Endothelial cell of umbilical vein (primary cell): ENCODE measurements at regions not wholly inside any gene's neighbourhood (a gene's known extent, or its start where the extent isn't known, plus 50 kb on each side); places are given as distances from the start of the nearest gene placed in this dataset.

ENCODE experiments used
- BruUV-seq: library from RNA; stranded (reverse); fragments of 400-500 nt; replicated peaks from 2 replicates; lab custom pipeline; 2021; lab: Mats Ljungman, UMichigan
- CTCF ChIA-PET: fragments of 300-600, 350-600 bp; sonication (Branson Sonifier 250); formaldehyde crosslinking; loops from one replicate; lab custom pipeline; 2021; ENCODE audit warnings: antibody characterized with exemption, inconsistent platforms; lab: Charles Lee
- POLR2A ChIA-PET: fragments of 300-600, 350-600 bp; sonication (Branson Sonifier 250); formaldehyde crosslinking; loops from one replicate; lab custom pipeline; 2021; ENCODE audit warnings: antibody characterized with exemption, inconsistent platforms; lab: Charles Lee
- DNase-seq: peaks from one replicate; pipeline ENCODE4 v3.0.0-alpha.2; 2011; ENCODE audit warnings: low read depth, low spot score
- FAIRE-seq: peaks from 2 replicates; lab custom pipeline; 2011; peaks lifted over from hg19 to GRCh38; lab: Jason Lieb, UNC
- H2AFZ ChIP-seq: 2 replicates; pipeline ENCODE4 v1.6.0; 2012; ENCODE audit warnings: low read depth, low read length, control low read depth, inconsistent platforms
- H3K27ac ChIP-seq: 2 replicates; pipeline ENCODE4 v1.5.1; 2011; ENCODE audit warnings: low read depth, mild to moderate bottlenecking, control low read depth, low read length, moderate library complexity; ENCODE audit not compliant: insufficient read depth
- H3K27me3 ChIP-seq, 2 experiments: 2 replicates each; pipeline versions ENCODE4 v1.6.0 to v1.6.1; 2011; ENCODE audit warnings: low read length in 2 of 2, mixed read lengths in 1 of 2; ENCODE audit not compliant: control insufficient read depth in 2 of 2, insufficient read depth in 2 of 2
- H3K36me3 ChIP-seq, 2 experiments: 2 replicates in 1 of 2; 3 replicates in 1 of 2; pipeline ENCODE4 v1.5.1; 2011; ENCODE audit warnings: low read length in 2 of 2, mild to moderate bottlenecking in 1 of 2, moderate library complexity in 1 of 2; ENCODE audit not compliant: control insufficient read depth in 2 of 2, insufficient read depth in 2 of 2; ENCODE audit errors: extremely low read depth in 1 of 2
- H3K4me1 ChIP-seq: 3 replicates; pipeline ENCODE4 v1.5.1; 2011; ENCODE audit warnings: mild to moderate bottlenecking, low read length; ENCODE audit not compliant: control insufficient read depth, insufficient read depth; ENCODE audit errors: extremely low read depth
- H3K4me2 ChIP-seq: 2 replicates; pipeline ENCODE4 v1.6.1; 2011; ENCODE audit warnings: low read length, control low read depth, mixed read lengths; ENCODE audit not compliant: insufficient read depth
- H3K4me3 ChIP-seq, 3 experiments: fragments of 200-600 bp in 1 of 3; sonication (generic), shearing (Covaris generic) in 1 of 3; replicated peaks in 1 of 3; 2 replicates each; pipeline ENCODE4 v1.5.1; 2011 to 2016; ENCODE audit warnings: control low read depth in 3 of 3, low read length in 3 of 3, mild to moderate bottlenecking in 2 of 3, inconsistent platforms in 1 of 3, low read depth in 1 of 3, moderate library complexity in 1 of 3; ENCODE audit not compliant: insufficient read depth in 1 of 3
- H3K79me2 ChIP-seq: 2 replicates; pipeline ENCODE4 v1.6.0; 2012; ENCODE audit warnings: low read length, inconsistent platforms; ENCODE audit not compliant: control insufficient read depth, insufficient read depth
- H3K9ac ChIP-seq: replicated peaks from 2 replicates; pipeline ENCODE3; 2011; ENCODE audit warnings: low read length, control low read depth; ENCODE audit not compliant: insufficient read depth; ENCODE audit errors: extremely low read depth
- H3K9me1 ChIP-seq: replicated peaks from 3 replicates; pipeline ENCODE4 v1.6.0; 2011; ENCODE audit warnings: mild to moderate bottlenecking, low read length; ENCODE audit not compliant: control insufficient read depth, insufficient read depth; ENCODE audit errors: extremely low read depth
- H3K9me3 ChIP-seq: replicated peaks from 2 replicates; pipeline ENCODE4 v1.5.1; 2012; ENCODE audit warnings: low read length, inconsistent platforms; ENCODE audit not compliant: control insufficient read depth, insufficient read depth
- H4K20me1 ChIP-seq: replicated peaks from 2 replicates; pipeline ENCODE3; 2011; ENCODE audit warnings: mild to moderate bottlenecking, low read length; ENCODE audit not compliant: control insufficient read depth, insufficient read depth; ENCODE audit errors: extremely low read depth
- CTCF ChIP-seq, 2 donors: IDR thresholded peaks; 1 replicate in 1 of 2; 2 replicates in 1 of 2; pipeline ENCODE4 v1.5.1; 2011; ENCODE audit warnings: low read length in 2 of 2, mild to moderate bottlenecking in 2 of 2, moderate library complexity in 2 of 2, control low read depth in 1 of 2, inconsistent platforms in 1 of 2, low read depth in 1 of 2; ENCODE audit not compliant: insufficient read depth in 1 of 2; ENCODE audit errors: extremely low read depth in 1 of 2
- EZH2 ChIP-seq: IDR thresholded peaks from 2 replicates; pipeline ENCODE4 v1.6.1; 2012; ENCODE audit warnings: borderline replicate concordance, low read depth, mild to moderate bottlenecking, moderate library complexity, low read length, inconsistent platforms; ENCODE audit not compliant: severe bottlenecking
- FOS ChIP-seq: IDR thresholded peaks from 2 replicates; pipeline ENCODE4 v1.6.1; 2011; ENCODE audit warnings: mild to moderate bottlenecking, low read length, moderate library complexity, borderline replicate concordance; ENCODE audit not compliant: insufficient read depth
- GATA2 ChIP-seq: IDR thresholded peaks from 2 replicates; pipeline ENCODE4 v1.7.0; 2011; ENCODE audit warnings: low read depth, mild to moderate bottlenecking, moderate library complexity, mixed read lengths, low read length; ENCODE audit not compliant: insufficient read length, insufficient read depth
- JUN ChIP-seq: IDR thresholded peaks from 2 replicates; pipeline ENCODE4 v1.6.1; 2011; ENCODE audit warnings: borderline replicate concordance, low read depth; ENCODE audit not compliant: insufficient read length, insufficient read depth
- MYC ChIP-seq: IDR thresholded peaks from one replicate; pipeline ENCODE4 v1.6.1; 2011; ENCODE audit warnings: mild to moderate bottlenecking, low read depth, low read length
- POLR2A ChIP-seq: IDR thresholded peaks from 2 replicates; pipeline ENCODE4 v1.6.1; 2012; ENCODE audit warnings: low read depth, mild to moderate bottlenecking, control low read depth, low read length
- POLR2AphosphoS5 ChIP-seq: IDR thresholded peaks from 2 replicates; pipeline ENCODE4 v1.6.1; 2012; ENCODE audit warnings: low read depth, mild to moderate bottlenecking, control low read depth, low read length, moderate library complexity; ENCODE audit not compliant: insufficient read depth
- dilution Hi-C: fragments of 300-500 bp; cut with MboI; formaldehyde crosslinking; loops from one replicate; pipeline ENCODE4 v1.15.0; 2019; ENCODE audit warnings: low sequenced_read_pairs; ENCODE audit not compliant: extremely low pct_ligation_motif_present
- intact Hi-C: fragments of 100-400 bp; cut with micrococcal nuclease; formaldehyde crosslinking; loops from one replicate; pipeline ENCODE4 v1.10.0; 2022
- TF ChIP-seq, protein P1 (sequence below): IDR thresholded peaks from 2 replicates; pipeline ENCODE4 v1.6.1; 2011; ENCODE audit not compliant: insufficient read depth, insufficient read length

DNA sequence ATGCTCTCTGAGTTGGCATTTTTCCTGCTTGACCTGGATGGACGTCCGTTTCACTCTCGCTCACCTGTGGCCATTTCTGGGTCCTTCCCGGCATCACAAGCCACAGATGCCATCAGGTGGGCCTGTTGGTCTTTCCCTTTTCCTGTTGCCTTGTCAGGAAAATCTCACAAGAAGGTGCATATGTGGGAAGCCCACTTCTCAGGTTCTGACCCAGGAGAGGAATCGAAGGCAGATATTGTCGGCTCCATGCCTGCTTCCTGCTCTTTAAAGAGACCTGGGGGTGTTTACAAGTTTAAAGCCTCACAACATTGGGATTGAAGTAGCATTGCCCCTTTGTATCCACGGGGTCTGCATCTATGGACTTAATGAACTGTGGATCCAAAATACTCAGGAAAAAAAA lies 357.9 kb downstream of the RPS24 start:
- H4K20me1 ChIP-seq, result no peaks in the 10 kb centered on the region
- intact Hi-C loops, result no loop called here
- DNase-seq (no peak), FAIRE-seq (no peak)
- BruUV-seq, result no TSS peak
- no peak overlapping the region for H3K4me2 ChIP-seq
- H3K27me3 ChIP-seq, result peaks cover 7 to 8% of the 10 kb centered on the region in 2 experiments
- ChIA-PET CTCF (no interaction called here), POLR2A (no interaction called here)
- H3K79me2 ChIP-seq, result no peaks in the 10 kb centered on the region
- H3K4me3 ChIP-seq, result no peak overlapping the region
- no peak overlapping the region for H3K9ac ChIP-seq
- H3K9me1 ChIP-seq, result no peaks in the 10 kb centered on the region
- no peak for TF ChIP-seq GATA2
- no peak for TF ChIP-seq MYC
- no peak for TF ChIP-seq POLR2A
- TF ChIP-seq, protein P1, sequence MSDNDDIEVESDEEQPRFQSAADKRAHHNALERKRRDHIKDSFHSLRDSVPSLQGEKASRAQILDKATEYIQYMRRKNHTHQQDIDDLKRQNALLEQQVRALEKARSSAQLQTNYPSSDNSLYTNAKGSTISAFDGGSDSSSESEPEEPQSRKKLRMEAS, result no peak
- TF ChIP-seq POLR2AphosphoS5, result no peak
- TF ChIP-seq FOS, result no peak
- TF ChIP-seq EZH2, result no peak
- TF ChIP-seq JUN, result no peak
- no peak for TF ChIP-seq CTCF (IDR thresholded peaks at IDR 0.05; ENCODE audit: extremely low read depth in 1 of 2, insufficient read depth in 1 of 2, low read depth in 1 of 2, low read length in 2 of 2)
- H2AFZ ChIP-seq, result no peak overlapping the region
- no peaks in the 10 kb centered on the region for H3K4me1 ChIP-seq
- H3K9me3 ChIP-seq, result no peaks in the 10 kb centered on the region
- H3K36me3 ChIP-seq, result no peaks in the 10 kb centered on the region
- H3K27ac ChIP-seq, result no peak overlapping the region
- dilution Hi-C loops, result no loop called here
